Hematopoietic multipotent progenitor cell treated with erythropoietin and hydrocortisone succinate and interleukin-3 and kit ligand, for 15 days (in vitro differentiated cells): ENCODE measurements at regions not wholly inside any gene's neighbourhood (a gene's known extent, or its start where the extent isn't known, plus 50 kb on each side); places are given as distances from the start of the nearest gene placed in this dataset.

ENCODE experiments used
- DNase-seq: peaks from one replicate; pipeline ENCODE4 v3.0.0-alpha.2; 2015; ENCODE audit warnings: low spot score

DNA sequence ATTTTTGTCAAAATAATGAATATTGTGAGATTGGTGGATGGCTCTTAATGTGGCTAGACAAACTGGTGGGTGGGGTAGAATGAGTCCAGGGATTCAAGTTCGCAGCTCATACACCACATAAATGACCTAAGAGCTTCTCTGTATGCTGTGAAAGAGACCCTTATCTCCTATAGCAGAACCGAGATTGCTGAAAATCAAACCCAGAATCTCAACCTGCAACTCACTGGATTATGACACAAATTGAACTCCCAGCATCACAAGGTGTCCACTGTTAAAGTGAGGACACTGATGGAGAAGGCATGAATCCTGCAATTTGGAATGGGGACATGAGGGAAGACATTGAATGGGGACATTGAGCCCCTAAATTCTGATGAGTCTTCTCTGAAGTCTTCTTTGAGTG, 51.3 kb upstream of the CNKSR3 start:
- no peak for DNase-seq

DNA sequence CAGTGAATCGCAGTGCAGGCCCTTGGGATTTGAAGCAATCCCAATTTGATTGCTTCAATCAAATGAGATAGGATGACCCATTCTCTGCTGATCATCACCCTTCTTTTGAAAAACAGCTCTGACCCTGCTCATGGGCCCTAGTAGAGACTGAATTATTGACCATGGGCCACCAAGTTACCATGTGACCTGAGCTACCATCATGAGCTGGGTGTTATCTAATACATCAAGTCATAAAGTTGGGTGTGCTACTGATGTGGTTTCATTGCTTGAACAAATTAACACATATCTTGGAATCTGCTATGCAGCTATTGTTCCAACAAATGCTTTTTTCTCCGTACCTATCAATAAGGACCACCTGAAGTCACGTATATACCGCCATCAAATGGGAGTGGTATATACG, 54.8 kb upstream of the CNKSR3 start:
- DNase-seq = no peak

DNA sequence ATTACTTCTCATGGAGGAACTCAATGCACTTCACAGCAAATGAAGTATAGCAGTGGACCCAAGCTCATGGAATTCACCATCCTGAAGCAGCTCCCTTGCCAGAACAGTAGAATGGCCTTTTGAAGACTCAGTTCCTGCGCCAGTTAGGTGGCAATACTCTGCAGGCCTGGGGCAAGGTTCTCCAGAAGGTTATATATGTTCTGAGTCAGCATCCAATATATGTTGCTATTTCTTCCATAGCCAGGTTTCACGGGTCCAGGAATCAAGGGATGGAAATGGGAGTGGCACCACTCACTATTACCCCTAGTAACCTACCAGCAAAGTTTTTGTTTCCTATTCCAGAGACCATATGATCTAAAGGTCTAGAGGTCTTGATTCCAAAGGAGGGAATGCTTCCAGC, 56.4 kb upstream of the CNKSR3 start:
- DNase-seq = no peak

DNA sequence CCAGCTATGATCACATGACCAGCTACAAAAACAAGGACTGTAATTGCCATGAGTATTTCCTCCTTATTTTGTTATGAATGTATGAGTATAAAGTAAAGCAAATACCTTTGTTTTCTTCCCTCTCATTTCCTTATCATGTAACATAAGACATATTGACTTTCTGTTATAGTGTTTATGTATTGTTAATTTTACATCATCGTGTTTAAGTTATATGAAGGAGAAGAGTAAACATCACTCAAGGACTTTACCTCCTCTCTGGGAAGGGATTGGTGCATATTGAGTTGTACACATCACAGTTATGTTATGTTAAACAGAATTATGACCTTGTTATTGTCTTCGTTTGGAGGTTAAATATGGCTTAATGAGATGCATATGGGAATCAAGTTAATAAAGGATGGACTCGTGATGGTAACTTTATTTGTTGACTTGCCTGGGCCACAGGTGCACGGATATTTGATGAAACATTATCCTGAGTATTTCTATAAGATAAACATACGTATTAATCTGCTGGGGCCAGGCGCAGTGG, 57.3 kb upstream of the CNKSR3 start:
- DNase-seq = no peak

DNA sequence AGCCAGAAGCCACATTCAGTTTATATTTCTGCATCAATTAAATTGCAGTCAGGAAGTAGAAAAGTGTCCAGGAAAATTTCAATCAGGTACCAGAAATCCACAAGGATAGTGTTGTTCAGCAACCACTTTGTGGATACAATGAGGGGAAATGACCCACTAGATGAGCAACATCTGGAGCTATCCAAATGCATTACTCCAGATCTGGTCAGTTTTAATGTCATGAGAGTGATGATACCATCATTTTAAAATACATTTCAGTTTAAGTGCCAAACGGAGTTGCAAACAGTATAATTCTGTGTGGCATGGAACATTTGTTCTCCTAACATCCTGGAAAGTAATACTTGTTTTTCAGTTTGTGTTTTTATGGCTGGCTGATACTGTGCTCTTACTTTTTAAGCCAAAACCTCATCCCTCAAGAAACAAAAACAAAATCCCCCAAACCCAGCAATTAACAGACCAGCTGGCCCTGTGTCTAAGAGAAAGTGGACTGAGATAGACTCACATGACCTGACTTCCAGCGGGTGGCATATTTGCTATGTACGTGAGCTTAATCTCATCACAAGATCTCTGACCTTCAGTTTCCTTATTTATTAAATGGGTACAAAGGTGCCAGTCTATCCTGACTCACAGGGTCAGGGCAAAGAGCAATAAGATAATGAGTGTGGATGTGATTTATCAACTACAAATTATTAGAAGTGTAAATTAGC, 58.8 kb upstream of the CNKSR3 start:
- DNase-seq = no peak

DNA sequence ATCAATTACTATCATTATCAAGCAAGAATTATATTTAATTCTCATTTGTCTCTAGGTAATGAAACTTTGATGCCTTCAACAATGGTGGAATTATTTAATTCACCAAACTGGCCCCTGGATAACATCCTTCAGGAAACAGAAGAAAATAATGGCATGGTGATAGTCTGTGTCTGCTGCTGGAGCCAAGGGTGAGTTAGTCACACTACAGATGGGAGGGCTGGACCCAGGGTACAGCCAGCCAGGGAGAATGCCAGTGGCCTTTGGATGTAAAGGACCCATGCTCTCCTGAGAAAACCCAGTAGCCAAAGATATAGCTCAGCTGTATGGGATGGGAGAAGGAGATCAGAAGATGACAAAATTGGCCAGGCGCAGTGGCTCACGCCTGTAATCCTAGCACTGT, 60.0 kb upstream of the CNKSR3 start:
- no peak for DNase-seq

DNA sequence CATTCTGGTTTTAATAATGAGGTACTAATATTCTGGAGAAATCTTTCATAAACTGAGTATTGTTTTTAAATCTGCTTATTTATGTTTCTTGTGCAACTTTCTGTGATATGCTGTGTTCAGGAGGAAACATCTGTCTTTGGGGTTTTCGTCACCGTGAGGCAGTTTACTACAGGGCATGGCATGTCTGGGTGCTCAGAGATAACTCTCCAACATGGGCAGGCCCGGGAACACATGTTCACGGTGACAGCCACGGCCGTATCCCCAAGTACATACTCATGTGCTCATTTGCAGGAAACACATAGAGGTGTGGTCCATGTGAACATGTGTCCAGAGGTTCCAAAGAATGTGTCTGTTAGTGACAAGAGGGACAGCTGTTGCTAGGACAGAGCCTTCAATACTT, 62.1 kb upstream of the CNKSR3 start:
- DNase-seq = peak; percentile 57

DNA sequence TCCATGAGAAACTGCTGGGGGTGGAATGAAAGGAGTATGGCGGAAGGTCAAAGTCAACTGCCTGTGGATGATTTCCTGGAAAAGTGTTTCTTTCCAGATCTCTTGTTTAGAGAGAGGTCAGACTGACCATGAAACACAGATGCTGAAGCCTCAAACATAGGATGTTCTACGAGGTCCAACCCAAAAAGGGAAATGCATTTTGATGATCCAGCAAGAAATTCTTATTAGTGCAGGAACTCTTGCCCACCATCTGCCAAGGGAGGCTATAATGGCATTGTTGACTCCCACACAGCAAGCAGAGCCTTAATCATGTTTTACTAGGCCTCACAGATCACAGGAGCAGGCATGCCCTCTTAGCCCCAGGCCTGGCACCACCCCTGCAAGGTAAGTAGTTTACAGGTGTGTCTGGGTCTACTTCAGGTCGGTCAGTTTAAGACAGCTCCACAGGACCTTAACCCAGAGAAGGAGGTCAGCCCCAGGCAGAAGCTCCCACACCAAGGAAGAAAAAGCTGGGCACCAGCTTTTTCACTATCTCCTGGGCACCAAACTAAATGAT, 67.6 kb upstream of the CNKSR3 start:
- no peak for DNase-seq

DNA sequence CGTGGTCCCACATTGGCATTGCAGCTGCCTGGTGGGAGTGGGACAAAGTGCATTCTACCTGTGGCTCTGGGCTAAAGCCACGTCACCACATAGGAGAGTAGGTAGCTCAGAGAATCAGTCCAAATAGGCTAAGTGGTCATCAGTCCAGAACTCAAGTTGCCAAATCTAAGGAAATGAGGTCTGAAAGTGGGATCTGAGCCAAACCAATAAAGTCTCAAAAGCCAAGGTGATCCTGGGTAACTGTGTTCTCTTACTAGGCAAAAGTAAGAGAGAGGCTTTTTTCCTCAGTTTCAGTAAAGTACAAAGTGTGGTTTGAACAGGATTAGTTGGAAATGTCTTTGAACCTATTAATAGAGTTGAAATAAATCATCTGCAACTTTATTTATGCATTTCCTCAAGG, 68.6 kb upstream of the CNKSR3 start:
- DNase-seq = no peak

DNA sequence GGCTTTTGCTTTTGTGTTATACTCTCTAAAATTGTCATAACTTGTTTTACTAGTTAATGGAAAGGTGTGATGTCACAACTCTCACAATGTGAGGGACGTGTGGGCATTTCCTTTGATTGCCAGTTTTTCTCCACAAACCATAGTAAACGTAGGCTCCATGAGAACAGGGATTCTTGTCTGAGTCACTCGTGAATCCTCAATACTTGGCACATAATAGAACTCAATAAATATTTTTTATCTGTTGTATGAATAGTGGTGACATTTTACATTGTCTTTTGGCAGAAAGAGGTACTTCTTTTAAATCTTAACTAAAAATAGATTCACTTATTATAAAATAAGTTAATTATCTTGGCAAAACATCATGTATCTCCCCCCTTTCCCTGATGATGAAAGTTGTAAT, 69.0 kb upstream of the CNKSR3 start:
- no peak for DNase-seq

- DNase-seq = no peak
Observed at GRCh38 chr6:154580397-154581135, 70.1 kb upstream of the CNKSR3 start.

- no peak for DNase-seq
Observed at GRCh38 chr6:154582696-154583095, 72.2 kb upstream of the CNKSR3 start.

DNA sequence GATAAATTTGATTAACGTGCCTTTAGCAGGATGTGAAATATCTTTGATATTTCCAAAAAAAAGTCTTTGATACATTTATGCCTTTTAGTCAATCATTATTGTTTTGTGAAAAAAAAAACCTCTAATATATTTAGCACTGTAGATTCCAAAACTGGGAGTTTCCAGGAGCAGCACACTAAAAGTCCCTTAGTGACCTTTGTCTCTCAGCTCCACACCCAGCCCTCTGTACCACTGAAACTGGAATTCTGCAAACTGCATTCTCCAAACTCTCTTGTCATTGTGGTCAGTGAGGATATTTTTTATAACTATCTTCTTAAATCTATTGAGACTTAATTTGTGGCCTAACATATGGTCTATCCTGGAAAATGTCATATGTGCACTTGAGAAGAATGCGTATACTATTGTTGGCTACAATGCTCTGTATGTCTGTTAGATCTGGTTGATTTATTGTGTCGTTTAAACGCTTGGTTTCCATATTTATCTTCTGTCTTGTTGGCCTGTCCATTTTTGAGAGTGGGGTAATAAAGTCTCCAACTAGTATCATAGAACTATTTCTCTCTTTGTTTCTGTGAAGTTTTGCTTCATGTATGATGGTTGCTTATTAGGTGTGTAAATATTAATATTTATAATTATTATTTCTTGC, 73.2 kb upstream of the CNKSR3 start:
- DNase-seq = no peak

GRCh38 chr6:154590756-154591155, 80.3 kb upstream of the CNKSR3 start:
- DNase-seq = no peak

GRCh38 chr6:154591234-154591633, 80.7 kb upstream of the CNKSR3 start:
- no peak for DNase-seq

- no peak for DNase-seq
Observed at GRCh38 chr6:154592199-154592860, 81.8 kb upstream of the CNKSR3 start.

DNA sequence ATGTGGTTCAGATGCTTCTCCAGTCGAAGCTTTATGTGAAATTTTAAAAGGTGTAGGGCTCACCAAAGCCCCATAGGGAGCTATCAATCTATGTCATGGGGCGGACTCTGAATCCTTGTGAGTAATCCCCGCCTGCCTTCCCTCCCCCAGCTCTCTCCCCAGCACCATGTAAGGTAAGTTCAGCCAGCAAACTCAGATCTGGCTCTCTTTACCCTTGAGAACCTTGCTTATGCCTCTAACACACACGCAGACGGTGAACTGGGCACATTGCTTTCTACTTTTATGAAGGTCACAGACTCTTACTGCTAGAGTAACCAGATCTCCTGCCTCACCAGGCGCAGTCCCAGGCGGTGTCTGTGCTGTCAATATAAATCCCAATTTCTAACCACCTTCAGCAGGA, 82.6 kb upstream of the CNKSR3 start:
- DNase-seq = no peak

DNA sequence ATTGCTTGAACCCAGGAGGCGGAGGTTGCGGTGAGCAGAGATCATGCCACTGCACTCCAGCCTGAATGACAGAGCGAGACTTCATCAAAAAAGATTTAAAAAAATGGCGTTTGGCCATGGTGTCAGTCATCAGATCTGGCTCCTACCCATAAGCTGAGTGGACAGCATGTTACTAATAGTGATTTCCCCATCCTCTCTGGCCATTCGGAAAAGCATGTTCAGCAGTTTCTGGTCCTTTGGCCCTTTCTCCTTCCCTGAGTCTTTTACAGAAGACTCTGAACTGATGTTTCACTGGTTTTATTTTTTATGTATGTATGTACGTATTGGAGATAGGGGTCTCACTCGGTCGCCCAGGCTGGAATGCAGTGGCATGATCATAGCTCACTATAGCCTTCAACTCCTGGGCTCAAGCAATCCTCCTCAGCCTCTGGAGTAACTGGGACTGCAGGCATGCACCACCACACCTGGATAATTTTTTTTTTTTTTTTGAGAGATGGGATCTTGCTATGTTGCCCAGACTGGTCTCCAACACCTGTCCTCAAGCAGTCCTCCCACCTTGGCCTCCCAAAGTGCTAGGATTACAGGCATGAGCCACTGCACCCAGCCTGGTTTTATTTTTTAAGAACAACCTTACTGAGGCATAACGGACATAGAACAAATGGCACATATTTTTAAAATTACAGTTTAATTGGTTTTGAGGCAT, 84.2 kb upstream of the CNKSR3 start:
- no peak for DNase-seq

GRCh38 chr6:154595538-154595937, 85.1 kb upstream of the CNKSR3 start:
- DNase-seq = no peak

GRCh38 chr6:154596009-154596408, 85.5 kb upstream of the CNKSR3 start:
- no peak for DNase-seq

- no peak for DNase-seq
Observed at GRCh38 chr6:154596701-154597100, 86.2 kb upstream of the CNKSR3 start.

- no peak for DNase-seq
Observed at GRCh38 chr6:154598399-154598798, 87.9 kb upstream of the CNKSR3 start.
